A549 (cell line): ENCODE measurements at regions not wholly inside any gene's neighbourhood (a gene's known extent, or its start where the extent isn't known, plus 50 kb on each side); places are given as distances from the start of the nearest gene placed in this dataset.

Source experiments
- CBX2 ChIP-seq: fragments of 200-600 bp; sonication (generic); IDR thresholded peaks from 2 replicates; pipeline ENCODE4 v1.6.1; 2016; ENCODE audit warnings: low read depth, mild to moderate bottlenecking, borderline replicate concordance
- CEBPB ChIP-seq, 2 experiments: fragments of >200 bp in 1 of 2; sonication (Bioruptor Twin) in 1 of 2; formaldehyde crosslinking in 1 of 2; IDR thresholded peaks; 2 replicates each; pipeline ENCODE4 v1.6.1; 2012 to 2016
- CHD2 ChIP-seq: fragments of 150-350 bp; IDR thresholded peaks from 2 replicates; pipeline ENCODE4 v1.6.1; 2014; ENCODE audit warnings: low read length; ENCODE audit not compliant: partially characterized antibody
- EP300 ChIP-seq, 2 experiments: fragments of >200 bp; sonication (Bioruptor Twin); formaldehyde crosslinking; IDR thresholded peaks; 2 replicates in 1 of 2; 3 replicates in 1 of 2; pipeline ENCODE4 v1.6.1; 2016 to 2017
- NR3C1 ChIP-seq: fragments of >200 bp; sonication (Bioruptor Twin); formaldehyde crosslinking; IDR thresholded peaks from 3 replicates; pipeline ENCODE4 v1.6.1; 2017
- USF2 ChIP-seq: fragments of 450-650 bp; IDR thresholded peaks from 2 replicates; pipeline ENCODE4 v1.6.1; 2014; ENCODE audit warnings: antibody characterized with exemption
- ZSCAN20 ChIP-seq: fragments of 250-450 bp; sonication (Bioruptor Pico); IDR thresholded peaks from 2 replicates; pipeline ENCODE4 v1.8.0; 2022; ENCODE audit warnings: mild to moderate bottlenecking, moderate library complexity
- TF ChIP-seq, protein P1 (sequence below): fragments of >200 bp; sonication (Bioruptor Twin); formaldehyde crosslinking; IDR thresholded peaks from 3 replicates; pipeline ENCODE4 v1.5.1; 2016

DNA sequence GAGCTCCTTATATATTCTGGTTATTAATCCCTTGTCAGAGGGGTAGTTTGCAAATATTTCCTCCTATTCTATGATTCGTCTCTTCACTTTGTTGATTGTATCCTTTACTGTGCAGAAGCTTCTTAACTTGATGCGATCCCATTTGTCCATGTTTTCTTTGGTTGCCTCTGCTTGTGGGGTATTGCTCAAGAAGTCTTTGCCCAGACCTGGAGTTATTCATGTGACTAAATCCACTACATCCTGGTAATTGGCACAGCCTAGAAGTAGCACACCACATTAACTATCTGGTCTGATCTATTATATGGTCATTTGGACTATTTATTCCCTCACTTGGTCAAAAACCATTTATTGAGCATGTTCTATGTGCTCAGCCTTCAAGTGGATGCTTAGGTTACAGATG, 164.8 kb upstream of the ATP11B start:
- TF ChIP-seq, protein P1, sequence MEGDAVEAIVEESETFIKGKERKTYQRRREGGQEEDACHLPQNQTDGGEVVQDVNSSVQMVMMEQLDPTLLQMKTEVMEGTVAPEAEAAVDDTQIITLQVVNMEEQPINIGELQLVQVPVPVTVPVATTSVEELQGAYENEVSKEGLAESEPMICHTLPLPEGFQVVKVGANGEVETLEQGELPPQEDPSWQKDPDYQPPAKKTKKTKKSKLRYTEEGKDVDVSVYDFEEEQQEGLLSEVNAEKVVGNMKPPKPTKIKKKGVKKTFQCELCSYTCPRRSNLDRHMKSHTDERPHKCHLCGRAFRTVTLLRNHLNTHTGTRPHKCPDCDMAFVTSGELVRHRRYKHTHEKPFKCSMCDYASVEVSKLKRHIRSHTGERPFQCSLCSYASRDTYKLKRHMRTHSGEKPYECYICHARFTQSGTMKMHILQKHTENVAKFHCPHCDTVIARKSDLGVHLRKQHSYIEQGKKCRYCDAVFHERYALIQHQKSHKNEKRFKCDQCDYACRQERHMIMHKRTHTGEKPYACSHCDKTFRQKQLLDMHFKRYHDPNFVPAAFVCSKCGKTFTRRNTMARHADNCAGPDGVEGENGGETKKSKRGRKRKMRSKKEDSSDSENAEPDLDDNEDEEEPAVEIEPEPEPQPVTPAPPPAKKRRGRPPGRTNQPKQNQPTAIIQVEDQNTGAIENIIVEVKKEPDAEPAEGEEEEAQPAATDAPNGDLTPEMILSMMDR = no peak
- TF ChIP-seq NR3C1 (no peak), USF2 (no peak), CEBPB (IDR thresholded peaks at IDR 0.05) (no peak), CBX2 (no peak), ZSCAN20 (CRISPR knock-in tag) (no peak), EP300 (IDR thresholded peaks at IDR 0.05) (no peak), CHD2 (no peak)
